IMR-90 (cell line): ENCODE measurements at regions not wholly inside any gene's neighbourhood (a gene's known extent, or its start where the extent isn't known, plus 50 kb on each side); places are given as distances from the start of the nearest gene placed in this dataset.

ENCODE experiments used
- CTCF ChIP-seq: conservative IDR thresholded peaks from 2 replicates; pipeline ENCODE4 v1.5.1; 2012; ENCODE audit warnings: mild to moderate bottlenecking, low read depth, low read length, improper control_type of control experiment
- MAFK ChIP-seq: IDR thresholded peaks from 2 replicates; pipeline ENCODE4 v1.6.1; 2012; ENCODE audit warnings: low read depth, low read length, improper control_type of control experiment
- MXI1 ChIP-seq: IDR thresholded peaks from 2 replicates; pipeline ENCODE4 v1.6.1; 2012; ENCODE audit warnings: low read depth, mild to moderate bottlenecking, low read length, moderate library complexity, borderline replicate concordance
- POLR2A ChIP-seq: IDR thresholded peaks from 2 replicates; pipeline ENCODE4 v1.6.1; 2012; ENCODE audit warnings: mild to moderate bottlenecking, low read depth, low read length
- SMC3 ChIP-seq: fragments of 150-350 bp; IDR thresholded peaks from 2 replicates; pipeline ENCODE4 v1.6.1; 2016; ENCODE audit warnings: low read depth, mild to moderate bottlenecking, antibody characterized with exemption, low read length, moderate library complexity
- TF ChIP-seq, protein P1 (sequence below): fragments of 150-350 bp; IDR thresholded peaks from 2 replicates; pipeline ENCODE4 v1.6.1; 2017; ENCODE audit warnings: mild to moderate bottlenecking, antibody characterized with exemption, low read length, low read depth

GRCh38 chr6:55958790-55959189, 83.4 kb upstream of the BMP5 start:
- TF ChIP-seq CTCF (no peak), POLR2A (no peak), MXI1 (no peak), MAFK (no peak), SMC3 (no peak)
- TF ChIP-seq, protein P1, sequence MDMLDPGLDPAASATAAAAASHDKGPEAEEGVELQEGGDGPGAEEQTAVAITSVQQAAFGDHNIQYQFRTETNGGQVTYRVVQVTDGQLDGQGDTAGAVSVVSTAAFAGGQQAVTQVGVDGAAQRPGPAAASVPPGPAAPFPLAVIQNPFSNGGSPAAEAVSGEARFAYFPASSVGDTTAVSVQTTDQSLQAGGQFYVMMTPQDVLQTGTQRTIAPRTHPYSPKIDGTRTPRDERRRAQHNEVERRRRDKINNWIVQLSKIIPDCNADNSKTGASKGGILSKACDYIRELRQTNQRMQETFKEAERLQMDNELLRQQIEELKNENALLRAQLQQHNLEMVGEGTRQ: no peak
